PFSK-1 (cell line): ENCODE measurements at regions not wholly inside any gene's neighbourhood (a gene's known extent, or its start where the extent isn't known, plus 50 kb on each side); places are given as distances from the start of the nearest gene placed in this dataset.

ENCODE experiments used
- FOXP2 ChIP-seq: optimal IDR thresholded peaks from 2 replicates; pipeline ENCODE3; 2011; ENCODE audit warnings: borderline replicate concordance, control low read depth, inconsistent platforms; ENCODE audit not compliant: insufficient read depth; ENCODE audit errors: extremely low read length, extremely low read depth
- POLR2AphosphoS5 ChIP-seq: IDR thresholded peaks from 2 replicates; pipeline ENCODE4 v1.6.1; 2012; ENCODE audit warnings: low read depth, mild to moderate bottlenecking, control low read depth, low read length, moderate library complexity
- TAF1 ChIP-seq: IDR thresholded peaks from 2 replicates; pipeline ENCODE4 v1.6.1; 2012; ENCODE audit warnings: low read length, control low read depth, borderline replicate concordance; ENCODE audit not compliant: insufficient read depth

GRCh38 chr2:146602383-146602782, 1242.4 kb upstream of the ACVR2A start:
- TF ChIP-seq POLR2AphosphoS5 (no peak), FOXP2 (no peak), TAF1 (no peak)
